AG08396 (cell line): ENCODE measurements at regions not wholly inside any gene's neighbourhood (a gene's known extent, or its start where the extent isn't known, plus 50 kb on each side); places are given as distances from the start of the nearest gene placed in this dataset.

Experiments used
- DNase-seq: peaks from one replicate; pipeline ENCODE4 v3.0.0; 2012; ENCODE audit warnings: low spot score, mixed read lengths

DNA sequence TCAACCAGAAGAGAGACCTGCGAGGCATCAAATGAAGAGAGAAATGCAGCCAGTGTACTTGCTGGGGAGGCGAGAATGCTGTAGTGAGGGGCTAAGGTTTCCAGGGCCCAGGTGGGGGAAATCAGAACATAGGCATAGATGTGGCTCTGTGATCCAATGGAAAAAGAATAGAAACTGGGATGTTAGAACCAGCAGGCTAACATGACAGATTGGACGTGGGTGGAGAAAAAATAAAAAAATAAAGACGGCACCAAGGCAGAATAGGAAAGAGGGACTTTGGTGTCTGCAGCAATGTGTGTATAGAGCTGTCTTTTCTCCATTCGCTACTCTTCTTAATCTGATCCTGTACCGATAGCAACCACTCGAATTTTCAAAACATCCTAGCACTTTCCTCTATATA is 381.0 kb upstream of the NBEA start:
- DNase-seq, result no peak

DNA sequence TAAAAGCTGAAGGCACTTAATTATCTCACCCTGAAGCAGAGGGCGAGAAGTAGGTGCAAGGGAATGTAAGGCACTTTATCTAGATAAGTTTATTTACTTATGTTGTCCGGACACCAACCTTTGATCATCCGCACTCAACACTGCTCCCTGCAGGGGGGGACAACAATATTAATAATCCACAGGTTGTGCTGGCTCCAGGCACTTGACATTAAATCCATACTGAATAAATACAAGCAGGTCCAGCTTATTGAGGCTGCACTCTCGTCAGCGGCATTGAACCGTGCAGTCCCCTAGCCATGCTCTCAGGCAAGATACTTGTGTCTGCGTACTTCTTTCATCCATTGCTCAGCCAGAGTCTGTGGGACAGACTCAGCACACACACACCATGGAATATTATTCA is 374.5 kb upstream of the NBEA start:
- no peak for DNase-seq

DNA sequence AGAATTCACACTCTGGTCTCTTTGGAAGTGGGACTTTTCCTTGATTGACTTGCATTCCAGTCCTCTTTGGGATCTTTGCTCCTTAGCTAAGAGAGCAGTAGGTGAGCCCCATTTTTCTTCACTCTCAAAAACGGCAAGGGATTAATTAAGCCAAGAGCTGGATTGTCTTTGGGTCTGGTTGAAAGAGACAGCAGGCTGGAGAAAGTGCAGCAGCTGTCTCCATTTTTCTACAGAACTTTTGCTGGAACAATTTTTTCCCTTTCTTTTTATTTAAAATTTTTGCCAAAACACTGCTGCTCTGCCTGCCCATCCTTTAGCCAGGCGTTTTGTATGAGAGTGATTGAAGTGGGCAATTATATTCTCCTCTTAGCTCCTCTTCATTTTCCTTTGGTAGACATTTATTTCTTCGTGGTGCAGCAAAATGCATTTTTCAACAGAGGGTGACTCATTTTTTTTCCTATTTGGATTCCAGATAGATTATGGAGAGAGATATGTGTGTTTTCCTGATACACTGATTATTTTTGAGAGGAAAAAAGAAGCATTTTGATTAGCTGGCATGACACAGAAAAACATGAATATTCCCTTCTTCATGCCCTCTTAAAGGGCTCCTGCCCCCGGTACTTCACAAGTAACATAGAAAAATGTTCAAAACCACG is 371.2 kb upstream of the NBEA start:
- DNase-seq, result no peak

DNA sequence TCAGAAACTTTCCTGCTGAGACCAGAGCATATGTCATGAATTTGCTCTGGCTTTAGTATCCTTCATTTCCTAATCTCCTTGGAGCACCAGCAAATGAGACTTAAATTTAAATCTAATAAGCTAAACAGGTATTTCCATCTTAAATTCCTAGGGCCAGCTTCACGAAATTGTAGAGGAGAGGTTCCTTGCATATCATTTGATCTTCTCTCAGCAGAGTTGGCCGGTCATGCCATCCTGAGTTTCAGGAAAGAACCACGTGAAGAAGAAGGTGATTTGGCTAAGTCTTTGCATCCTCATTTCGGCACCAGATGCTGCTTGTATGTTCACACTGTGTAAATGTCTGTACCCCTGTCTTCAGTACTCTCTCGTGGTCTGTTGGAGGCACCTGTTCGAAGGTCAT is 370.4 kb upstream of the NBEA start:
- no peak for DNase-seq

DNA sequence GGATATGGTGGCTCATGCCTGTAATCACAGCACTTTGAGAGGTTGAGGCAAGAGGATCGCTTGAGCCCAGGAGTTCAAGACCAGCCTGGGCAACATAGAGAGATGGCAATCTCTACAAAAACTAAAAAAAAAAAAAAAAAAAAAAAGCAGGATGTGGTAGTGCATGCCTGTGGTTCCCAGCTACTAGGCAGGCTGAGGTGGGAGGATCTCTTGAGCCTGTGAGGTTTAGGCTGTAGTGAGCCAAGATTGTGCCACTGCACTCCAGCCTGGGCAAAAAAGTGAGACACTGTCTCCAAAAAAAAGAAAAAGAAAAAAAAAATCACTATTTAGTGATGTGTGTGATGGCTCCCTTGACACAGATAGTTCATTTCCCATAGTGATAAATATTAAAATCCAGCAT is 365.0 kb upstream of the NBEA start:
- DNase-seq, result no peak

DNA sequence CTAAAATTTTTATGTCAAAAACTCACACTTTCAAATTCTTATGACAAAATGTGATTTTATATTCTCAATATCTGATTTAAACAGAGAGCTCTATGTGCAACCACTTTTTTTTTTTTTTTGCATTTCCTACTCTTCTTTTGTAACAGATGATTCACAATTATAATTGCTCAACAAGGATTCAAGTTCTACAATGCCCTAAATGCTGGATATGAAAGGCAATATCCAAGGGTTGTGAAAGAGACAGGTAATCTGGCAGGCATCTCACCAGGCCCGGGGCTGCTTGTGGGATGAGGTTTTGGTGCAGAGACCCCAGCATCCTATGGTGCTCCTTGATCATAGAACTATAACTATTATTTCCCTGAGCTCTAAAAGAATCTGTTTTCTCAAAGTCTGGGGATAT is 363.6 kb upstream of the NBEA start:
- DNase-seq, result no peak

DNA sequence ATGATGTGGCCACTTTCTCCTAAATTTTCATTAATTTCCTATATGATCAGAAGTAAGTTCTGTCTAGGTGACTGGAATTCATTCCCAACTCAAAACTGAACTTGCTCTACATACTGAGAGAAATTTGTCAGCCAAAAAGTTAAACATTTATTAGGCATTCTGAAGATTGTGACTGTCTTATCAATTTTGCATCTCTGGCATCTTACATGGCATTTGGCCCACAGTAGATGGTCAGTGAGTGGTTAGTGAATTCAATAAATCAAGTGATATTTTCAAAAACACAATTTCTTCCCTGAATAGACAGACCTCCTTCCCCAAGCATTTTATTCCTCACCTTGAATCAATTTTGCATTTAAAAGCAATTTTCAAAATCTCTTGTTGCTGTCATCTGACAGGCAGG is 363.2 kb upstream of the NBEA start:
- DNase-seq, result no peak

DNA sequence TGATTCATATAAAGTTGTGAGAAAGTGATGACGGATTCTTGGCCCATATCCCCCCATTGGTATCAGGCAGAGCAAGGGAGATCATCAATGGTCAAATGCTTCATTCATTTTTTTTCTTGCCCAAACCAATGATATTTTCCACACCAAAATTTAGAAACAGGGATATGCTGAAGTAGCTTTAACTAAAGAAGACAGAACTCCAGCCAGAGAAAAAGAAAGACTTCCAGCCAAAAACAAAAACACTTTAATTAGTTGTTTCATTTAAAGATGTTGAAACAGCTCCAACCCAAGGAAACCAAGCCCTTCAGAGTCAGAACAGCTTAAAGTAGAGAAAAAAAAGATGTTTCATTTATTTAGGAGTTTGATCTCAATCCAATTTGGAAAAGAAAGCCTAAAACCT is 358.9 kb upstream of the NBEA start:
- no peak for DNase-seq

DNA sequence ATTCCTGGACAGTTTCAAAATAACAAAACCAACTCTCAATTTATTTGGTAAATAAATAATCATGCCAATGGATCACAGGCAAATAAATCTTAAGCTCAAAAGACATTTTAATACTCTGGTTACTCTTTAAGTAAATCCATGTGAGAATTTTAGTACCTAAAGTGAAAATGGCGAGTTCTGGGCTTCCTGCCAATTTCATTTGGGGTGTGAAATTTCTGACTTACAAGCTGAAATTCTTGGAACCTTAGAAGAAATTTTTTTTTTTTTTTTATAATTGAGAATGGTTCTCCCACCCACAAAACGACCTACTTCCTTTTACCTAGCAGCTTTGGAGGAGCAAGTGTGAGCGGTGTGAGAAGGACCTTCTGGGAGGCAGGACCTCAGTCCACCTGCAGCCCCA is 354.5 kb upstream of the NBEA start:
- DNase-seq, result no peak

DNA sequence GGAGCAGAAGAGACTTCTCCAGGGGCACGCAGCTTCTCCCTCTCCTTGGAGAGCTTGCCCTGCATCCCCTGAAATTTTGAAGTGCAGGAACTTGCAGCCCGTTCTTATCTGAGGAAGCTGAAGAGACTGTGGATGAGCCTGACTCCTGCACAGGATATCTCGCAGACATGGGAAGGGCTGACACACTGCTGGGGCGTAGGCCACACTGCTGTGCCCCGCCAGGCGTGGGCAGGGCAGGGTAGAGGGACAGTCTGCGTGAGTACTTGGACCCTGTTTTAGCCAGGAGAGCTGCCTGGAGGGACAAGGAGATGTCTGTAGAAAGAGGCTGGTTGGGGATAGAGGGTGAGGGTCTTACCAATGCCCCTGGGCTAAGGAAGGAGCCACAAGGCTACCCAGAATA is 353.7 kb upstream of the NBEA start:
- no peak for DNase-seq

DNA sequence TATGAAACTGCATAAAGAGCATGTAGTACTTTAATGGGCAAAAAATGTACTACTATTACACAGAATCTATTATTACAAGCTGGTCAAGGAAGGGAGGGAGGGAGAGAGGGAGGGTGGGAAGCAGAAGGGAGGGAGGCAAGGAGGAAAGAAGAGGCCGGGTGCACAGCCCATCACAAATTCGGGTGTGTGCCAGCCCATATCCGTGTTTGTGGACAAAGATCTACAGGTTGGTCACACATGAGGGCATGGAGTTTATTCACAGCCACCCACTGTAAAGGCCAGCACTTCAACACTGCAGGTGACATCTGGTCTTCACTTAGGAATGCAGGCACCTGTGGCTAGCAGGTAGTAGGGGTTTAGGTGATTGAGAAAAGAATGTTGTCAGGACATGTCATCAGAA is 352.5 kb upstream of the NBEA start:
- no peak for DNase-seq

DNA sequence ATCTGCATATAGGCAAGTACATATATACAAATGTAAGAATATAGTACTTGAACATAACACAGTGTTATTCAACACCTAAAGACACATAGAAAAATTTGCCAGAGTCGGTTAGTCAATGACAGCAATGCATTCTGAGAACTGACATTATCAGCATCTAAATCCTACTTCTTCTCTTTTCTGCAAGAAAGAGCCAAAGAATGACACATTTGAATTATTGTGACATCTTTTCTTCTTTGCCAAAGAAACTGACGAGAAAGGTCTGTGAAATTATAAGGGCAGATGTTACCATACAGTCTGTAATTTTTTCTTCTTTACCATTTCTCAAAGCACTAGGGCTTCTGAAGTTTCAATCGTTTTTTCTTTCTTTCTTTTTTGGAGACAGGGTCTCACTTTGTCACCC is 350.9 kb upstream of the NBEA start:
- no peak for DNase-seq

DNA sequence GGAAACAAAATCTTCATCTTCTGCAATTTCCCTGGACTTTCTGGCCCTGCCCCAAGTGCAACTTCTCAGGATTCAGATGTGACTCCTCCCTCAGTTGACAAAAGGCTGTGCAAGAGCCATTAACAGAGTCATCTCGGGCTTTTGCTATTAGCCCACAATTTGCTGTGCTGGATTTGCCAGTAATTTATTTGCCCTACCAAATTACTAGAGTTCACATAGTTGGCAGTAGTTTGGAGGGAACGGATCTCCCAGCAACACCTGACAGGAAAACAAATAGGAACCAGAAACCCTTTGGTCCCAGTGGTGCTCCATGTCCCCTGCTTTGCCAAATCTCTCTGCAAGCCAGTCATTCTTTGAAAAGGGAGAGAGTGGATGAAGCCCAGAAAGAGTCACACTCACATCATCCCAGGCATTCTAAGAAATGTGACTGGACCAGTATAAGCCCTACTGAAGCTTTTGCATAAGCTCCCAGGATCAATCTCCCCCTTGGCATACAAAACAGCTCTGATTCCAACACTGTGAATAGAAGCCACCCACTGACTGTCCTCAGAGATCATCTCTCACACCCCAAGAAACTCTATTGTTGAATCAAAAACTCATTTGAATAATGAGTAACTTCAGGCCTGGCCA is 350.1 kb upstream of the NBEA start:
- no peak for DNase-seq

DNA sequence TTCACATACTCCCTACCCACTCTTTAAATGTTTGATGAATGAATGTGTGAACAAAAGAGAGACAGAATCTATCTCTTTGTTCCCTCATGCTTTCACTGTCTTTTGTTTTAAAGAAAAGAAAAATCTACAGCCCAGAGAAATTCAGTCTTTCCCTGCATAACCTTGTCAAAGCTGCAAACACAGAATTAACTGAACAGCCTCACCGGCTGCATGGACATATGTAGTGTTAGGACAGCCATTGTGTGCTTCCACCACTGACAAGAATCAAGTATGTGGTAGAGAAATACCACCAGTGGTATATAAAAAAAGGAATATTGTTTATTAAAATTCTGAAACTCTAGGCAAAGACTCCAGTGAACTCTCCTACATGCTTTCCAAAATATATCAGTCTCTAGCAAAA is 348.4 kb upstream of the NBEA start:
- no peak for DNase-seq

DNA sequence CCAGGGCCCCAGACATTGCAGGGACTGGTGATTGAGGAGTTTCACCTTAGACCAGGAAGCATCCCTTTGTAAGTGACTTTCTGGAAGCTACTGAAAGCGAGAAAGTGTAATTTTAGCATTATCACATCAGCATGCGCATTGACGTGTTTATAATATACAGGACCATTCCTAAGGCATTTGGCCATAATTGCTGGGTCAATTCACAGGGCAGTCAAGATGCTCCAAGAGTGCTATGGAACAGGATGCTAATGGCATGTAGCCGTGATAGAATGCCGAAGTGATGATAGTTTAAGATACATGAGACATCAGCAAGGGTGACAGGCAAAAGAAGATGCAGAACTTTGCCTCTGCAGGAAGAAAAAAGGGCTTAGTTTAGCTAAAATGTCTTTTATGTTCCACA is 347.6 kb upstream of the NBEA start:
- no peak for DNase-seq

DNA sequence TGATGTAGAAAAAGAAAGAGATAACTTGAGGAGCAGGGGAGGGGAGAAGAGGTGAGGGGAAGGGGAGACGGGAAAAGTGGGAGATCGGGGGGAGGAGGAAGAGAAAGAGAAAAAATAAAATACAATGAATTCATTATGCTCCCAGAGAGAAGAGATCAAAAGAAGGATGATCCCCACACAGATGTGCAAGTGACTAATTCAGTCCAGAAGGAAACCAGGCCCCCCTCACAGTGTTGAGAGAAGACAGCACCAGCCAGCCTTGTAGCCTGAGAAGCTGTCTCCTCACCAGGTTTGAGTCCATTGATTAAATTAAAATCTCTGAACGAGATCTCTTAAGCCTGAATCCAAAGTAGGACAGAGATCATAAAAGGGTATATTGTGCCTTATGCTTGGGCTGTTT is 333.7 kb upstream of the NBEA start:
- no peak for DNase-seq

DNA sequence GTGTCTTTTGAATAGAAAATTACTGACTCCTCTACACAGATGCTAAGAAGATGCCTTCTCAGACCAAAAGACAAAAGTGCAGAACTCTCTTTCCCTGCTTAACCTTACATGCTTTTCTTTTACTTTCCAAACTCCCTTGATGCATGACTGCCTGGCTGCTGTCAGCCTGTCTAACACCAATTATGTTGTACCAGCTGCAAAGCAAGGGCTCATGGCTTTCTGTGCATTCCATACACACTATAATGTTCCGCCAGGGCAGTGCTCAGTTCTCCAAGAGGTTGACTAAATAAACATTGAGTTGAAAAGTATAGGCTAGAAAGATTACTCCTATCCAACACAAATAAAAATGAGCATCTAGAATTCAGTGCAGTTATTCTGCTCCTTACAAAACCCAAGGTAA is 330.4 kb upstream of the NBEA start:
- no peak for DNase-seq

DNA sequence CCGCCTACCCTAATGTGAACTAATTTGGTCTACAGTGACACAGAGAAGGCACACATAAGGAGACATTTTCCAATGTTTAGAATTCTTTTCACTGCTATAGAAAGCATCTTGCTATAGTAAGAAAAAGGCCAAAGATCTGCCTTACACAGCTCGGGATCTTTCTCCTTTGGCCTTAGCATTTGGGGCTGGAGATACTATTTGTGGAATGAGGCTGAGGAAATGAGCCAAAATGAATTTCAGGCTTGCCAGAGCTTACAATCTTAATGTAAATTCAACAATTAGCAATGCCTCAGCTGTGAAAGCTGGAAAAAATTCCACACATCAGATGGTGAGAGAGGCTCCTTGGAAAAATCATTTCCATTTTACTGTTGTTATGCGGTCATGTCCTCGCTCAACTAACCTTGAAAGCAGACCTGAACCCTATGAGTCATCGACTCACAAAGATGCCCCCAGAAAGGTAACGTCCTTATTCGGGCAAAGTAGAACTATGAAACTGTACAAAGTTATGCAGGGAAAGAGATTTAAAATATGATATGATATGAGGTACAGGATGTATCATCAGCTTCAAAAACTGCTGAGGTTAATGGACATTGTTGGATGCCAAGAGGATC is 324.5 kb upstream of the NBEA start:
- DNase-seq, result no peak

DNA sequence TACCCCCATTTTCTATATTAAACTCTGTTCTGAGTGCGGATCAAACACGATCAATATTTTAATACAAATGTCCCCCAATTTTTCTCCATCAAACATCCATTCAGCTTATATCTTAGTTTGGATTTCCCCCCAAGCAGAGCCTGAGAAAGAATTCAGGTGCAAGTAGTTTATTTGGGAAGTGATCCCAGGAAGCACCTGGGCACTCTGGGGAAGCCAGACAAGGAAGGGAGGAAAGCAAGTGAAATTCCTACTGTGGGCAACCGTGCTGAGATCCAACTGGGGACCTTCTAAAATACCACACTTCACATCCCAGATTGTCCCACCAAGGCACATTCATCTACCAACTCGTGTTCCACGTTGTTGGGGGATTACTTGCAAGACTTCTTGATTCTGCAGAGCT is 323.4 kb upstream of the NBEA start:
- no peak for DNase-seq

DNA sequence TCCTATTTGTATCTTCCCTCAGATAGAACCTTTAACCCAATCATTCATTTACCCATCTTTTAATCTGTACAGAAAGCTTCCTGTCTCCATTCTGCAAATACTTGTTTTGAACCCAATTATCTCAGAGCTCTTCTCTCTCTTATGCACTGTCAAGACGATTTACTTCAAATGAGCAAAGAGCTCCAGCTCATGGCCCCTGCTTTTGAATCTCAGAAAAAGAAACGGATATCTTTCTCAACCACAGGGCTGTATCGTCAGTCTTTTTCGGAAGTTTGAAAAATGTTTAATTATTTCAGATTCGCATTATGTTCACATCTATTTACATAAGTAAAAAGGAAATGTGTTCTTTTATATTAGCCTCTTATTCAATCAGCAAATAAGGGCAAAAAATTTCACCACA is 322.7 kb upstream of the NBEA start:
- no peak for DNase-seq

DNA sequence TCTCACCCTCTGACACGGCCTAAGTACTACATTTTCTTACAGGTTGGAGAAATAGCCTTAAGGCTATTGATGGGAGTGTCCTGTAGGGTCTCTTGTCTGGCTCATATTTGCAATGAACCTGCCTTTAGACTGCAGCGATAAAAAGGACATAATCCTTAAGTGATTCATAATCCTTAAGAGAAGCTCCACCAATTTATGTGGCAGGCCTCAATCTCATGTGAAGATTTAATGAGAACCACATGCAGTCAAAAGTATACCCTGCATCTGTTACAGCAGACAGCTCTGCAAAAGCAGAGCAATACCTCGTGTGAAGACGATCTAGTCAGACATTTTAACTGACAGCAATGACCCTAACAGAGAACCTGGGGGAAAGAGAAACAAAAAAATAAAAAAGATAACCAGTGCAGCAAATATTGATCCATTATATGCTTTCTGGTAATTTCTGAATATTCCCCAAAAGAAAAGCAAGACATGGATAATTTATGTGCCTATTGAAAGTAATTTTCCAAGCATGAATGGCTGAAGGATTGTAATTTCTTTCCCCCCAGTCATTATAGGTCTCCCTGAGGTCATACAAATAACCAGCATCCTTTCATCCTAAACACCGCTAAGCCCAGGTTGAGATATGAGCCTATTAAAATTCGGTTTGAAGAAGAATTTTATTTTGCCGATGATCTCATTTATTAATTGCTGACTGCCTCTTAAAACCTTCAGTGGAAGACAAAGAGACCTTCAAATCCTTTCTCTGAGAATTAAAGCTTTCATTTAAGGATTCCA is 321.8 kb upstream of the NBEA start:
- DNase-seq, result no peak

DNA sequence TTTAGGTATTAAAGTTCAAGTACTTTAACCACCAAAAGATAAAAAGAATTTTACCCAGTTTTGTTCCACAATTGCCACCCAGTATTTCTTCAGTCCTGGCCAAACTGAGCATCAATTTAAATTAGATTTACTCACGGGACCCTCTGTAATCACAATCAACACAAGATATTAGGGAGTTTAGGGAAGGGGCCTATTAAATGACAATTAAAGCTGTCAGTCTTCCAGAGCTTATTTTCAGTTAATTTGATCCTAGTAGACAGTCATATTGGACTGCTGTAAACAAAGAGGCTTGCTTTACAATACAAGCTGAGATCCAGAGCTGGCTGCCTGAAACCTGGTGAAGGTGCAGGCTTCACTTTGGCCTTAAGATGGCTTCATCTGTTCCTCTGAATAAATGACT is 321.2 kb upstream of the NBEA start:
- DNase-seq, result no peak

DNA sequence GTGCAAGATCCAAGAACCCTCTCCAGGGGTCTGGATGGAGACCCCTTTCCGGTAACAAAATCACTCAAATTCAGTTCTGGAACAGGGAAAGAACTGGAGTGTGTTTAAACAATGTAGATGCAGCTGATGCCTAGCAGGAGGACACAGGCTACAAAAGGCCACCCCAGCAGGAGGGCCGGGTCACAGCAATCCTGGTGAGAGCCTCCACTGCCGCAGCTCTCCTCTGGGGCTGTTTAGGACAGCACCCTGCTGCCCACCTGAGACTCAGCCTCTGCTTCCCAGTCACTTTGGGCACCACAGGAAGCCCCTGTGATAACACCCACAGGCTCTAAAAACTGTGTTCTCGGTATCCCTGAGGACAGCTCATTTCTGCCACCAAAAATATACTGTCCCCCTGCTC is 318.7 kb upstream of the NBEA start:
- no peak for DNase-seq
